Stimulated activated CD8-positive, alpha-beta memory T cell treated with anti-CD3 and anti-CD28 coated beads, Interleukin-12 subunit alpha, Interleukin-12 subunit beta, amount 100 ng/mL, for 1 hour (primary cell): ENCODE measurements at regions not wholly inside any gene's neighbourhood (a gene's known extent, or its start where the extent isn't known, plus 50 kb on each side); places are given as distances from the start of the nearest gene placed in this dataset.

Source experiments
- DNase-seq: peaks from one replicate; pipeline ENCODE4 v3.0.0-alpha.2; 2020; ENCODE audit warnings: low read depth

GRCh38 chr7:106775975-106776607 lies 89.0 kb upstream of the PIK3CG start:
- no peak for DNase-seq

- DNase-seq, result no peak
Observed at GRCh38 chr7:106776618-106777347, 88.3 kb upstream of the PIK3CG start.

GRCh38 chr7:106777674-106778299 lies 87.3 kb upstream of the PIK3CG start:
- DNase-seq, result no peak

DNA sequence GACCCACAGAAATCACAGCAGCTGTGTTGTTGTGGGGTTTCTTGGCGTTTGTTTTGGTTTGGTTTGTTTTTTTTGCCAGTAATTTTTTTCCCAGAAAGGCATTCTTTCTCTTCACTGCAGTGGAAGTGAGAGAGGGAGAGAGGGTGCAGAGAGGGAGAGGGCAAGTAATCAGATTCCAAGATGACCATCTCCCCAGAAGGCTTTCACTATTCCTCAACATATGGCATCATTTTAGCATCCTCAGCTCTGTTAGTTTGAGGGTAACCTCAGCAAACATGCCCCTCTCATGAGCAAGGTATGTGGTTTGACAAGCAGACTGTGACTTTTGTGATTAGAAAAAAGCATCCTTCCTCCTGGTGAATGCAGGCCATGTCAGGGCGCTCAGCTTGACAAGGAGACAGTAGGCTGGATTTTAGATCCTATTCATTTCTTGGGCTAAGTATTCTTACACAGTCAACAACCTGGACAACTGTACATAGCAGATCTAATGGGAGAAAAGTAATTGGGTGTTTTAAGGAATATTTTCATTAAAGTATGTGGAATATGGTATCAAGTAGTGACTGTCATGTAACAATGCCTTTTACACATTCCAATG lies 86.3 kb upstream of the PIK3CG start:
- DNase-seq, result no peak

GRCh38 chr7:106779877-106780276 lies 85.2 kb upstream of the PIK3CG start:
- DNase-seq, result no peak

DNA sequence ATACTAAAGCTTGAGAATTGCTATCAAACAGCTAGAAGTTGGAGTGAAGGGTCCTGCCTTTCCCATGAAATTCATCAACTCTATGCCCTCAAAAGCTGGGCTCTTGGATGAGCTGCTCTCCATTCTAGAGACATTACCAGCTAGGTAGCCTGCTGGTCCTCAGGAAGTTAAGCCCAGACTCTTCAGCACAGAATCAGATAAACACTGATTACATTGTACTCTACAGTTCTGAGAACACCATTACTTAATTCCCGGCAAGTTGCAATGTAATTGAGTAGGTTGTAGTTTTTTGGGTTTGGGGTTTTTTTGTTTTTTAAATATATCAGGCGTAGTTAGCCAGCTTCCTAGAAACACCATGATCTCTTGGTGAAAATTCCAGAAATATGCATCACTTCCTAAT lies 84.1 kb upstream of the PIK3CG start:
- no peak for DNase-seq

- DNase-seq, result no peak
Observed at GRCh38 chr7:106781828-106782544, 83.1 kb upstream of the PIK3CG start.

DNA sequence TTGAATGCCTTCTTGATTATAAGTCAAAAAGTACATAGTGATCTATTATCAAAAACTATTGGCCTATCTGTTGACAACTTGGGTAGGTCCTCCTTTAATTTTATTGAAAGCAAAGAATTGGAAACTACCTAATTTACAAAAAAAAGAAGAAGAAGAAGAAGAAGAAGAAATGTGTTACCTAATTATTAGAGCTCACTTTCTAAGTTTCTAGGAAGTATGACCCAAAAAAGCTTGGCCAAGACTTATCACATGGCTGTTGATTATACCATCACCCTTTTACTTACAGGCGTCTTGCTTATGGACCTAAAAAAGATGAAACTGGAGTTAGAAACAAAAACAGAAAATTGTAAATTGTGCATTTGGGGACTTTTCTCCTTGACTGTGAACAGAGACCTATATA lies 81.8 kb upstream of the PIK3CG start:
- DNase-seq, result no peak

DNA sequence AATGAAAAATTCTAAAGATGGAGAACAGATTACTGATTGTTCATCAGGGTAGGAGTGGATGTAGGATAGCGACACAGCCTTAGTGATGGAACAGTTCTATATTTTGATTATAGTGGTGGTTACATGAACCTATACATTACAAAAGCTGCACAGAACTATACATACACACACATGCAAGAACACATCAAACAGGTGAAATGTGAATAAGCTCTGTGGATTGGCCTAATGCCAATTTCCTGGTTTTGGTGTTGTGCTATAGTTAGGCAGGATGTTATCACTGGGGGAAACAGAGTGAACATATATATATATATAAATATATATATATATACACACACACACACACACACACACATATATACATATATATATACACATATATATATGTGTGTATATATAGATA lies 76.4 kb upstream of the PIK3CG start:
- no peak for DNase-seq

DNA sequence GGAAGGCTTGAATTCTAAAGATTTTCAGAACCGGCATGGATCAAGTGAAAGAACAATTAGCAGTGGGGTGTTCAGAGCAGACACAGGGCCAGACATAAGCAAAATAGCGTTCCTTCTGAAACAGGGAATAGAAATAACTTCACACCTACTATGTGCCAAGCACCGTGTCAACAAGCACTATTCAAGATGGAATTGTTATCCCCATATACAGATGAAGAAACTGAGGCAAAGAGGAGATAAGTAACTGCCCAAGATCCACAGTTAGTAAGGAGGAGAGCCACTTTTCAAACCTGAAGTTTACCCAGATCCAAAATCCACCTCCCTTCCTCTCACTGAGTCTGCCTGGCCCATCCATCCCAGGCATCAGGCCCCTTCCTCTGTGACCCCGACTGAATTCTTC lies 73.6 kb upstream of the PIK3CG start:
- DNase-seq, result no peak

GRCh38 chr7:106792233-106792926 lies 72.7 kb upstream of the PIK3CG start:
- no peak for DNase-seq

- no peak for DNase-seq
Observed at GRCh38 chr7:106793015-106793975, 71.8 kb upstream of the PIK3CG start.

GRCh38 chr7:106794276-106795083 lies 70.6 kb upstream of the PIK3CG start:
- no peak for DNase-seq

DNA sequence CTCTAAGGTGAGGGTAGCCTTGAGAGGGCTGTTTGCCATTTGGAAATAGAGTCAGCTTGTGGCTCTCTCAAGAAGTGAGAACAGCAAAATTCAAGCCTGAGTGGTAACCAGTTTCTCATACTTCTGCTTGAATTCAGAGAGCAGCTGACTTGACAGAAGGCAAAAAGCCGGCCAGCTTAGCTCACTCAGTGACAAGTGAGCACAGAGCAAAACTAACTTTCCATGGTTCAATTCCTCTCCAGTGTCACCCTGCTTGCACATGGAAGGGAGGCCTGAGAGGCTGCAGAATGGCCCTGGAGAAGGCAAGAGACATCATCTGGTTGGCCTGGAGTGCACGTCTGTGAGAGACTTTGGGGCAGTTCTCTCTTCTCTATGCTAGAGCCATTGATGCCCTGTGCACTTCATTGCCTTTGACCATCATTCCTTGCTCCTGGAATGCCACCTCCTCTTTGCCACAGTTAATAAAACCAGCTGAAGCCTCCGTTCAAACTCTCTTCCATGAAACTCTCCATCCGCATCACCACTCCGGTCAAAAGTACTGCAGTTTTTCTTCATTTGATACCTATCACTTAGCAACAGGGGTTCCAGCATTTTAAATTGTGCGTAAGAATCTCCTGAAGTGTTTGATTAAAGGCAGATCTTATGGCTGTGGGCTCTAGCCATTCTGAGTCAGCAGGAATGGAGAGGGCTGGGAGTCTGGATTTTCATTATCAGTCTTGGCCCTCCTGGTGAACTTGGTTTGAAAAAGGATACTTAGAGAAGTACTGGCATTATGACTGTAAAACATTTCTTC lies 69.8 kb upstream of the PIK3CG start:
- no peak for DNase-seq

DNA sequence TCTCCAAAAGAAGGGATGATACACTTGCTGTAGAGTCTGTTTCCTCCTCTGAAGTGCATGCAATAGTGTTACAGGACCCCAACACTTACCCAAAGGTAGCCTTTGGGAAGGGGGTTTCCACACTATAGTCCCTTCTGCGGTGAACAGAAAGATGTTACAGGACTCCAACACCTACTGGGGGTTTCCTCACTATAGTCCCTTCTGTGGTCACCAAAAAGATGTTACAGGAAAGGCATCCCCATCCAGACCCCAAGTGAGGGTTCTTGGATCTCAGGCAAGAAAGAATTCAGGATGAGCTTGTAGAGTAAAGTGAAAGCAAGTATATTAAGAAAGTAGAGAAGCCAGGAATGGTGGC lies 69.2 kb upstream of the PIK3CG start:
- no peak for DNase-seq

- DNase-seq, result no peak
Observed at GRCh38 chr7:106797937-106798336, 67.1 kb upstream of the PIK3CG start.

DNA sequence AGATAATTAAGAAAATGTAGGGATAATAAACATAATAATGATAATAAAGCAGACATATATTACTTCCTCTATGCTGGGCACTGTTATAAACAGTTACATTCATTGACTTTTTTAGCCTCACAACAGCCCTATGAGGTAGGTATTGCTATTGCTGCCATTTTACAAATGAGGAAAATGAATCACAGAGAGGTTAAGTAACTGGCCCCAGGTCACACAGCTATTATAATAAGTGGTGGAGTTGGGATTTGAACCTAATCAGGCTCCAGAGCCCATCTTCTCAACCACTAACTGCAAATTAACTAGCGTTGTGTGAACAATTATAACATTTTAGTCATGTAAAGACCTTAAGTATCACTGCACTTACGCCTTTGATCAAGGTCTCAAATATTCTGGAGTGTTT lies 62.5 kb upstream of the PIK3CG start:
- DNase-seq, result no peak

GRCh38 chr7:106806556-106806955 lies 58.5 kb upstream of the PIK3CG start:
- no peak for DNase-seq

- no peak for DNase-seq
Observed at GRCh38 chr7:106807474-106807873, 57.6 kb upstream of the PIK3CG start.
